ENCODE measurements at regions not wholly inside any gene's neighbourhood (a gene's known extent, or its start where the extent isn't known, plus 50 kb on each side); places are given as distances from the start of the nearest gene placed in this dataset.

DNA sequence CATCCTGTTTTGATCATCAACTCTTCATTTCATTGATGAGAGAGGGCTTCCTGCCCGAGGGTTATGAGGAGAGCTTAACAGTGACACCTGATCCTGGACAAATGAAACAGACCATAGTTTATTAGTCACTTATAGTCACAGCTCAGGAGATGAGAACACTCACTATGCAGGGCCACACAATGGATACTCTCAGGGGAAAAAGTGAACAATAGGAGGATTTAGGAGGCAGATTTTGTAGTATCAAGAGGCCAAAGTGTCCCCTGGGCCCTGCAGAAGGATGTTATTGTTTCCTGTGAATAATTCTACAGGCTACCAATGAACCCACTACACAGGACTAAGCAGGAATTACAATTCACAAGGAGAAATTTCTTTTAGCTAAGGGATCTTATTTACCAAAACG, 772.8 kb upstream of the MAN1A1 start:
- Histone ChIP-seq H3K27ac (ENCODE audit: extremely low read depth, low read depth, low read length) (no peak overlapping the region), H3K9ac (ENCODE audit: insufficient read depth in 1 of 2, low read depth in 2 of 2, low read length in 2 of 2) (no peak overlapping the region), H4K20me1 (replicated peaks; ENCODE audit: control insufficient read depth, insufficient read depth, low read length) (no peaks in the 10 kb centered on the region), H3K4me1 (replicated peaks in 1 of 2; ENCODE audit: control insufficient read depth in 2 of 2, insufficient read depth in 2 of 2, low read length in 2 of 2) (no peaks in the 10 kb centered on the region), H3K79me2 (ENCODE audit: control insufficient read depth, insufficient read depth, low read length) (no peaks in the 10 kb centered on the region), H3K4me2 (ENCODE audit: insufficient read depth, low read length) (no peak overlapping the region), H3K4me3 (no peak overlapping the region), H3K27me3 (ENCODE audit: control insufficient read depth in 2 of 2, insufficient read depth in 2 of 2, low read length in 2 of 2) (no peaks in the 10 kb centered on the region), H3K9me1 (ENCODE audit: control insufficient read depth, insufficient read depth, low read length) (no peaks in the 10 kb centered on the region), H3K36me3 (ENCODE audit: control insufficient read depth, insufficient read depth, low read length) (no peaks in the 10 kb centered on the region), H3K9me3 (replicated peaks; ENCODE audit: control insufficient read depth, insufficient read depth, low read depth, low read length) (no peaks in the 10 kb centered on the region), H2AFZ (ENCODE audit: low read depth, low read length) (no peak overlapping the region)
- no TSS peak for BruUV-seq (replicated peaks)
- POLR2A ChIA-PET = no interaction called here
- ATAC-seq = no peak
- WGBS (ENCODE audit: insufficient coverage, low coverage, missing lambda C conversion rate) = 0% methylated on average over 2 of the region's 2 CpGs
- TF ChIP-seq HLTF (IDR thresholded peaks at IDR 0.05) = no peak
- TF ChIP-seq HDGF (IDR thresholded peaks at IDR 0.05) = no peak
- TF ChIP-seq NBN (IDR thresholded peaks at IDR 0.05; ENCODE audit: low read depth) = no peak
- TF ChIP-seq ZNF764 (CRISPR knock-in tag; IDR thresholded peaks at IDR 0.05; ENCODE audit: low read depth) = no peak
- TF ChIP-seq ZBTB1 (CRISPR knock-in tag; IDR thresholded peaks at IDR 0.05; ENCODE audit: borderline replicate concordance, low read depth) = no peak
- no peak for TF ChIP-seq ZNF780A (CRISPR knock-in tag; IDR thresholded peaks at IDR 0.05)
- TF ChIP-seq CBFB (CRISPR knock-in tag; IDR thresholded peaks at IDR 0.05) = no peak
- no peak for TF ChIP-seq RUNX1 (IDR thresholded peaks at IDR 0.05; ENCODE audit: low read depth)
- TF ChIP-seq, protein P1, sequence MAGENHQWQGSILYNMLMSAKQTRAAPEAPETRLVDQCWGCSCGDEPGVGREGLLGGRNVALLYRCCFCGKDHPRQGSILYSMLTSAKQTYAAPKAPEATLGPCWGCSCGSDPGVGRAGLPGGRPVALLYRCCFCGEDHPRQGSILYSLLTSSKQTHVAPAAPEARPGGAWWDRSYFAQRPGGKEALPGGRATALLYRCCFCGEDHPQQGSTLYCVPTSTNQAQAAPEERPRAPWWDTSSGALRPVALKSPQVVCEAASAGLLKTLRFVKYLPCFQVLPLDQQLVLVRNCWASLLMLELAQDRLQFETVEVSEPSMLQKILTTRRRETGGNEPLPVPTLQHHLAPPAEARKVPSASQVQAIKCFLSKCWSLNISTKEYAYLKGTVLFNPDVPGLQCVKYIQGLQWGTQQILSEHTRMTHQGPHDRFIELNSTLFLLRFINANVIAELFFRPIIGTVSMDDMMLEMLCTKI (IDR thresholded peaks at IDR 0.05; ENCODE audit: partially characterized antibody) = no peak
- TF ChIP-seq, protein P2, sequence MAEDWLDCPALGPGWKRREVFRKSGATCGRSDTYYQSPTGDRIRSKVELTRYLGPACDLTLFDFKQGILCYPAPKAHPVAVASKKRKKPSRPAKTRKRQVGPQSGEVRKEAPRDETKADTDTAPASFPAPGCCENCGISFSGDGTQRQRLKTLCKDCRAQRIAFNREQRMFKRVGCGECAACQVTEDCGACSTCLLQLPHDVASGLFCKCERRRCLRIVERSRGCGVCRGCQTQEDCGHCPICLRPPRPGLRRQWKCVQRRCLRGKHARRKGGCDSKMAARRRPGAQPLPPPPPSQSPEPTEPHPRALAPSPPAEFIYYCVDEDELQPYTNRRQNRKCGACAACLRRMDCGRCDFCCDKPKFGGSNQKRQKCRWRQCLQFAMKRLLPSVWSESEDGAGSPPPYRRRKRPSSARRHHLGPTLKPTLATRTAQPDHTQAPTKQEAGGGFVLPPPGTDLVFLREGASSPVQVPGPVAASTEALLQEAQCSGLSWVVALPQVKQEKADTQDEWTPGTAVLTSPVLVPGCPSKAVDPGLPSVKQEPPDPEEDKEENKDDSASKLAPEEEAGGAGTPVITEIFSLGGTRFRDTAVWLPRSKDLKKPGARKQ (CRISPR knock-in tag; IDR thresholded peaks at IDR 0.05) = no peak
- TF ChIP-seq ZNF224 (CRISPR knock-in tag; IDR thresholded peaks at IDR 0.05) = no peak
- intact Hi-C loops (cut with micrococcal nuclease) = no loop called here
- DNase-seq (ENCODE audit: extremely low read depth in 1 of 4, low spot score in 3 of 4) = no peak
- CTCF ChIA-PET (ENCODE audit: low intra/inter-chr PET ratio) = no interaction called here
- FAIRE-seq = no peak
- in situ Hi-C loops (cut with MboI) = no loop called here
